ENCODE measurements at regions not wholly inside any gene's neighbourhood (a gene's known extent, or its start where the extent isn't known, plus 50 kb on each side); places are given as distances from the start of the nearest gene placed in this dataset.
A peak's percentile ranks its signal among the peaks of the same experiment; 100 is the strongest.
"Not testable (repeated sequence)": the region's sequence is repeated elsewhere in the genome, so short reads cannot be mapped to it uniquely, and the experiment has no call there.

DNA sequence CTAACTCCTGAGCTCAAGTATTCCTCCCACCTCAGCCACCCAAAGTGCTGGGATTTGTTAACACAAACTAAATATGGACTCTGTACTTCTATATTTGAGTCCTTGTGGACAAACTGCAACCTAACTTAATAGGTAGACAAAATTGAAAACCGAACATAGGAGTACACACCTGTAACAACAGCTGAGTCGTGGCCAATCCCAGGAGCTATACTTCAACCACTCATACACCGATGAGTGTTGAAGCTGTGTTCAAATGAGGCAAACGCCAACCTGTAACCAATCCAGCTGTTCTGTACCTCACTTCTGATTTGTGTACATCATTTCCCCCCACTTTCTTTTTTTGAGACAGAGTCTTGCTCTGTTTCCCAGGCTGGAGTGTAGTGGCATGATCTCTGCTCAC, 471.5 kb upstream of the C16orf82 start:
- no peak for DNase-seq (ENCODE audit: low spot score)

DNA sequence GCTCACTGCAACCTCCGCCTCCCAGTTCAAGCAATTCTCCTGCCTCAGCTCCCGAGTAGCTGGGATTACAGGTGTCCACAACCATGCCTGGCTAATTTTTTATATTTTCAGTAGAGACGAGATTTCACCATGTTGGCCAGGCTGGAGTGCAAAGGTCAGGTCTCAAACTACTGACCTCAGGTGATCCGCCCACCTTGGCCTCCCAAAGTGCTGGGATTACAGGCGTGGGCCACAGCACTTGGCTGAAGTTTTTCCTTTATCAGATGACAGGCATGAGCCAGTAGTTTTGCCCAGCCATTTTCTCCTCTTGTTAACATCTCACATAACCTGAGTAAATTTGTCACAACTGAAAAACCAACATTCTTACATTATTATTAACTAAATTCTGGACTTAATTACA, 470.7 kb upstream of the C16orf82 start:
- not testable (repeated sequence) for DNase-seq (ENCODE audit: low spot score)

DNA sequence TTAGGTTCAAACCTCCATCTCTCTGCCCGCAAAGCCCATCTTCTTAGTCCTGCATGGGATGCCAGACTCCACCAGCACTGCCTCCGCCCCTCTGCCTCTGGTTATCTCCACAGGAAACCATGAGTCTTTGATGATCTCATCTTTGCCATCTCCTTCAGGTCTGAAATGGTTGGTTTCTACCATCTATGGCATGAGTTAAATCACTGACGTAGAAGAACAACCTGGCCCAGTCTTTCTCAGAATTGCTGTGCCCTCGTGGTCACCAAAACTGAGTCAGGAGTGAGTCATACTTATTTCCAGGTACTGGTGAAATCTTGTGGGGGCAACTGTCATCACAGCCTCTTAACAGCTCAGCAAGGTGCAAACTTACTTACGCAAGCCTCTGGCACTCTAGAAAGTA, 468.7 kb upstream of the C16orf82 start:
- no peak for DNase-seq (ENCODE audit: low spot score)

DNA sequence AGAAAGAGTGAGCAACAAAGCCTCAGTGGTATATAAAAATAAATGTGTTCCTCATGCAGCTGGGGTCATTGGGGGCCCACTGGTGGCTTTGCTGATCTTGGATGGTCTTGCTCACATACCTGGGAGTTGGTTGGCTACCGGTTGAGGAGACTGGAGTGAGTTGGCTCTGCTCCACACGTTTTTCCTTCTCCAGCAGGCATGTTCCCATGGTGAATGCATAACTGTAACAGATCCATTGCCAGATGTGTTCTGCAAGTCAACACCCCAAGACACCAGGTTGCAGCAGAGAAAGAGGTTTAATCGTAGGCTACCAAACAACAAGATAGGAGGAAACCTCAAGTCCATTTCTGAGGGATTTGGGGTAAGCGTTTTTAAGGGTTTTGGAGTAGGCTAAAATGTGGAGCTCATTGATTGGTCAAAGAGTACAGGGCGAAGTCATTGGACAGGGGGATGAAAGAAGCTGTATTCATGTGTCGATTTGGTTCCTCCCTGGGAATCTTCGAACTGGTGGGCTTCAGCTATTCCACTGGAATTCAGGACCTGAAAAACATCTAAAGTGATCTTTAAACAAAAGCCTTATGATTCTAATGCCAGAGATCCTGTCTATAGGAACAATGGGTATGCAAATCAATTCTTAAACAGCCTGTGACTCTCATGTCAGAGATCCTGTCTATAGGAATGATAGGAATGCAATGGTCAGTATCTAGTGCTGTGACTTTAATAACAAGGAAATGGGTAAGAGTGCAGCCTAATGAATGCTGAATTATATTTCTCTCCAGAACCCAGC, 467.5 kb upstream of the C16orf82 start:
- DNase-seq (ENCODE audit: low spot score), result no peak

DNA sequence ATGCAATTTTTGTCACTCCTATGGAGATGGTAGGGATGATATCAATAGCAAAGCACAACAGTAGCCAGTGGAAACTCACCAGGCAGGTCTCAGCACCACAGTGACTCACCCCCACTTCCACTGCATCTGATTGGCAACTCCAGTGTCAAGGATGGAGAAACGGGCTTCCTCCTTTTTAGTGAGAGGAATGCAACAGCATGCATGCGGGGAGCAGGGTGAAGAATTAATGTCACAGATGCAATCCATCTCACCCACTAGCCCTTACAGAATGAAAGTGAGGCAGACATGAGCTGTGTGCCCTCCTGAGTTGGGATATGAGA, 467.0 kb upstream of the C16orf82 start:
- DNase-seq (ENCODE audit: low spot score), result no peak

DNA sequence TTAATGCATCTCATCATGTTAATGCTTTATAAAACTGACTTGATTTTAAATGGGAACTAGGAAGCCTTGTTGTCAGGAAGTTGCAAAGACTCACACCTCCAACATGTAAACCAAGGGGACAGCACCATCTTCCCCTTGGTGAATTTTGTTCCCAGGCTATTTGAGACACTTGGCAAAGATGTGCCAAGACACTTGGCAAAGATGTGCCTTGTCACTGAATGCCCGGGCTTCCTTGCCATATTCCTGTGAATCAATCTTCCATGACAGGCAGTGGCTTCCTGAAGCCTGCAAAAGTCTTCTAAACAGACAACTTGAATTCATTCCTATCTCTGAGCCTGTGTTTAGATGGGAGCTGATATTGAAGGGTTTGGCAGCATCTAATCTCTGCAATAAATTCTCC, 465.4 kb upstream of the C16orf82 start:
- DNase-seq (ENCODE audit: low spot score), result no peak

DNA sequence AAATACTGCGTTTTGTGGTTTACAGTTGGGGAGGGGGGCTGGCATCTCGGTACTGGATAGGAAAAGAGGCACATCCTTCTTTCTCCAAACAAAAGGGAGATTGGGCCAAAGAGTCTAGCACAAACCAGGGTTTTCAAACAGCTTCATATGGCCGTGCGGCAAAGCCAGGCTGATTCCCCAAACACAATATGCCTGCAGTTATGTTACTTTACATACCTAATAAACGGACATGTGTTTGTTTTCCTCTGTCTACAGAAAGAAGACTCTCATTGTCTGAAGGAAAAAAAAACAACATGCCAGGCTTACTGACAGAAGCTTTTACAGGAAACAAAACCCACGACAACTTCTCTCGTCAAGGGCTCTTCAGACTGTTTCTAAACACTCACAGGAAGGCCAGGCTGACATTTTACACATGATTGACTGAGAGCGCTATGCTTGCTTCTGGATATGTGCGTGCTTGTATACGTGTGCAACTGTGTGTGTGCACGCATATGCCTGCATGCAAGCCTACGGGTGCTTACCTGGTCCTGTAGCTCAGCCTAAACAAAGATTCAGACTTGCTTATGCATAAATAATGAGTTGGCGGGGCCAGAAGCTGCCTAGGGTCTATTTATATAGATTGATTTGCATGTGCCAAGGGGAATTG, 461.0 kb upstream of the C16orf82 start:
- DNase-seq (ENCODE audit: low spot score), result no peak

DNA sequence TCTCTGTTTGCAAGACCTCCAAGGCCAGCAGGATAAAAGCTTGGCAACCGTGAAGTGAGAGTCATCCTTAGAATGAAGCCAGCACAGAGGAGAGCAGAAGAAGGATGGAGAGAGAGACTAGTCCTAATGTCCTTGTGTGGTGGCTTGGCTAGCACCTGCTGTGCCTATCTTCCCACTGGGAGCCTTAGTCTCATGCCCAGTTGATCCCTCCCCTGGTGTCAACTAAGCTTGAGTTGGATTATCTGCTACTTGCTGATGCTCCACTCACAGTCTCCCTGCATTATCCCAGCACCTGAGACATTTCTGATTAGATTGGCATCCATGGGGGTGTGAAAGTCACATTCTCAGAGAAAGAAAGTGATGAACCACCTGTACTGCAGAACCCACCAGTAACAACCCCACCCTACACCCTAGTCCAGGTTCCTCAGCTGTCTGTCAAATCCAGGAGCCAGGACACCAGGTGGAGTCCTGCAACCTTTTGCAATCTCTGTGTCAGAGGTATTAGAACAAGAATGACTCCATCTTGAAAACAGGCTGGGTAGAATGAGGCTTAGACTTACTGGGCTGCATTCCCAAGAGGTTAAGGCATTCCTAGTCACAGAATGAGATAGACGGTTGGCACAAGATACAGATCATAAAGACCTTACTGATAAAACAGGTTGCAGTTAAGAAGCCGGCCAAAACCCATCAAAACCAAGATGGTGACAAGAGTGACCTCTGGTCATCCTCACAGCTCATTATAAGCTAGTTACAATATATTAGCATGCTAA, 460.2 kb upstream of the C16orf82 start:
- DNase-seq (ENCODE audit: low spot score), result no peak

DNA sequence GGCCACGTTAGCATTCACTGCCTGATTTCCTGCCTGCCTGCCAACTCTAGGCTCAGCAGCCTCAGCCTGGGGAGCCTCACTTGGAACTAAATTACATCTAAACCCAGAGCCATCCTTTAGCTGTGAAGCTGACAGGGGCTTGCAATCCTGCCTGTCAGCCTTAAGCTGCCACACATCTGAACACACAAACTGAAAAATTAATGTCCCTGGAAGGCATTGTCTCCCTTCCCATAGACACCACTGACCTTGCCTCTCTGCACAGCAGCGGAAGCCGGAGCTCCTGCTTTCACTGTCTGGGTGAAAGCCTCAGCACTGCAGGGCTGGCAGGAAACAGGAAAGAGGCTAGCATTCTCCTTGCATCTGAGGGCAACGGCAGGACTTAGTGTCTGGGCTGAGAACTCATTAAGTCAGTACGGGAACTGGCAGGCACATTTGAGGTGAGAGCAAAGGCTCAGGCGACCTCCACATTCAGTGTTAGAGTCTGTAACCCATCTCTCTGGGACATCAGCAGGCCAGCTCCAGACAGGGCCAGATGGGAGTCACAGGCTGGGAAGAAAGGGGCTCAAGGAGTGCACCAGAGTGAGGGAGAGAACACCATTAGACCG, 452.4 kb upstream of the C16orf82 start:
- no peak for DNase-seq (ENCODE audit: low spot score)

DNA sequence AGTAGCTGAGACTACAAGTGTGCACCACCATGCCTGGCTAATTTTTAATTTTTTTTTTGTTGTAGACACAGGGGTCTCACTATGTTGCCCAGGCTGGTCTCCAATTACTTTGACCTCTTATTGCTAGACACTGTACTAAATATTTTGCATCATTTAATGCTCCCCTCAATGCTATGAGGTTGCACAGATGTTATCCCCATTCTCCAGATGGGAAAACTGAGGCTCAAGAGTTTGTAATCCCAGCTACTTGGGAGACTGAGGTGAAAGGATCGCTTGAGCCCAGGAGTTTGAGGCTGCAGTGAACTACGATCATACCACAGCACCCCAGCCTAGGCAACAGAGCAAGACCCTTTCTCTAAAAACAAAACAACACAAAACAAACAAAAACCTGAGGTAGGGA, 443.3 kb upstream of the C16orf82 start:
- DNase-seq (ENCODE audit: low spot score), result no peak

DNA sequence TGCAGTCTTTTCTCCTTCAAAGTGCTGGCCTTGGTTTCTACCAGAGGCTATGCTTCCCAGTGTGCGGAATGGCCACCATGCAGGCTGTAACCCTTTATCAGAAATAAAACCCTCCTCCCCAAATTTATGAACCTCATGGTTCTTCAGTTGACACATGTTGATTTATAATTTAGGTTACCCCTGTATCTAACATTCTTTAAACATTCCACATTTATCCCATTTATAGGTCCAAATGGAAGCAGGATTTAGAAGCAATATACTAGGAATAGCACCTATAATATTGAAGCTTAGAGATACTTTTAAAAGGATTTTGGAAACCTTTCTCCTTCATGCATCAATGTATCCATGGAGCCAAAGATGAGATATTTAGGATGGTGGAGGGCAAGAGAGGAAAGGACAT, 438.8 kb upstream of the C16orf82 start:
- no peak for DNase-seq (ENCODE audit: low spot score)

DNA sequence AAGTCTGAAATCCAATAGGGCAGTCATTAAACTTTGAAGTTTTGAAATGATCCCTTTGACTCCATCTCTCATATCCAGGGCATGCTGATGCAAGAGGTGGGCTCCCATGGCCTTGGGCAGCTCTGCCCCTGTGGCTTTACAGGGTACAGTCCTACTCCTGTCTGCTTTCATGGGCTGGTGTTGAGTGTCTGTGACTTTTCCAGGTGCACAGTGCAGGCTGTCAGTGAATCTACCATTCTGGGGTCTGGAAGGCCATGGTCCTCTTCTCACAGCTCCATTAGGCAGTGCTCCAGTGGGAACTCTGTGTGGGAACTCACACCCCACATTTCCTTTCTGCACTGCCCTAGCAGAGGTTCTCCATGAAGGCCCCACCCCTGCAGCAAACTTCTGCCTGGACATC, 435.4 kb upstream of the C16orf82 start:
- DNase-seq (ENCODE audit: low spot score), result not testable (repeated sequence)

DNA sequence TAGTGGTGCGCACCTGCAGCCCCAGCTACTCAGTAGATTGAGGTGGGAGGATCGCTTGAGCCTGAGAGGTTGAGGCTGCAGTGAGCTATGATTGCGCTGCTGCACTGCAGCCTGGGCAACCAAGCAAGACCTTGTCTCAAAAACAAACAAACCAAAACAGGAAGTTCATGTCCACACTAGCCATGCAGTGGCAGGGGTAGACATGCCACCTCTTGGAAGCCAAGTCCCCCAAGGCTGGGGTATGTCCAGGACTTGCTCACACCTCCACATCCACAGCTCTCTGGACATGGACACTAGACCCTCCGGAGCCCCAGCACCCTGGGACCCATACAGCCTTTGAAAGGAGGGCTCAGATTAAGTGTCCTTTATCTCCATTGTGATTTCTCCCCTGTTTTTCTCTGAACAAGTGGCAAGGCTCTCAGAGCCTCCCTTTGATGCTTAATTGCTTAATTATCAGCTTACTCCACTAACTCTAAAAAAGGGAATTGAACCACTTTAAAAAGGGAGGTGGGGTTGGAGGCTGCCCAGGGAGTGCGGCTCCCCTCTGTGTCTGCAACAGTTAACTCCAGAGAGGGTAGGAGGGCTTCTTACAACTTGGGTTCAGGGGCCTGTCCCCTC, 424.6 kb upstream of the C16orf82 start:
- no peak for DNase-seq (ENCODE audit: low spot score)

DNA sequence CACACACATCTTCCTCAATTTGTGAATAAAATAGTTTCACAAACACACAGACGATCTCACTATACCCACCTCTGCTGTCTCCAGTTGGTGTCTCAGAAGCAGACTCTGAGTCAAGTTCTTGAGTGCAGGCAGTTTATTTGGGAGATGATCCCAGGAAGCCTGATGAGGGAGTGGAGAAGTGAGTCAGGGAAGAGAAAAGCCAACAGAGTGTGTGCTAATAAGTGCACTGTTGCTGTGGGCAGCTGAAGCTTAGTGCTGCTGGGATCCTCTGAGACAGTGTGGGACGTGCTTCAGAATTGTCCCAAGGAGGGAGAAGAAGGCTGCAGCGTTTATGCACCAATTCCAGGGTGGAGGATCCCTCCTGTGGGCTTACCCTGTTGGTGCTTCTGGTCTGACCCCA, 423.2 kb upstream of the C16orf82 start:
- DNase-seq (ENCODE audit: low spot score), result peak; percentile 25

DNA sequence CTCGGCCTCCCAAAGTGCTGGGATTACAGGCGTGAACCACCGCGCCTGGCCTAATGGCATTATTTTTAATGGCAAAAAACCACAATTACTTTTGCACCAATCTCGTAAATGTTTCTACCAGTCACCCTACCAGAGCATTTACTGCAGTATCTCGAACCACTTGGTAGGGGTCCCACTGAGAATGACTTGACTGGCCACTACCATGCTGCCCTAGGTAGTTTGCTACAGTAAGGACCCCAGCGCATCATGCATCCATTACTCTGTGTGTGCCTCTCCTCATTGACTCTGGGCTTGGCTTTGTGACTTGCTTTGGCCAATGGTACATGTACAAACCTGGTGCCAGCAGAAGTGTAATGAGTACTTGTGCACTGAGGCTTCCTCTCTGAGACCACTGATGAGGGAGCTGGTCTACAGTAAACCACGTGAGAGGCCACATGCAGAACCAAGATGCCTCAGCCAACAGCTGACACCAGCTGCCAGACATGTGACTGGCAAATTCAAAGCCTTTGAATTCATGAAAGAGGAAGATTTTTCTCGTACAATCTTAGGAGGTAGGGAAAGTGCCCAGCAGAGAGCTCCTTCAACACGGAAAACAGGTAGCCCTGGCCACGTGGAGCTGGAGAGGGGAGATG, 421.7 kb upstream of the C16orf82 start:
- peak; percentile 28 for DNase-seq (ENCODE audit: low spot score)

DNA sequence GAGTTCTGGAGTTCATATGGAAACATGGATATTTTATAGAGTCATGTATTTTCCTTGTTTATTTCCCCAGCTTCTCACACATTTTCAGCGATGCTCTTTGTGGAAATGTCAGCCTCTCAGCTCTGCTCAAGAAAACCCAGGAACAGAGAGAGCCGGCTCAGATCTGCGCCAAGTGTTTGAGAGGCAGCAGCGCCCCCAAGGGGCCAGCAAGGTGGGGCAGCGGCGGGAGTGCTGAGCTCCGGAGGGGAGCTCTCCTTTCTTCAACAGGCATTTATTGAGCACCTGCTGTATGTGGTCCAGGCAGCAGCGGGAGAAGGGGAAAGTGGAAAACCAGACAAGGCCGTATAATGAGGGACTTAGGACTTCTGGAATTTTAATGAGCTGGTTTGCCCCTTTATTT, 421.1 kb upstream of the C16orf82 start:
- DNase-seq (ENCODE audit: low spot score), result peak; percentile 72

DNA sequence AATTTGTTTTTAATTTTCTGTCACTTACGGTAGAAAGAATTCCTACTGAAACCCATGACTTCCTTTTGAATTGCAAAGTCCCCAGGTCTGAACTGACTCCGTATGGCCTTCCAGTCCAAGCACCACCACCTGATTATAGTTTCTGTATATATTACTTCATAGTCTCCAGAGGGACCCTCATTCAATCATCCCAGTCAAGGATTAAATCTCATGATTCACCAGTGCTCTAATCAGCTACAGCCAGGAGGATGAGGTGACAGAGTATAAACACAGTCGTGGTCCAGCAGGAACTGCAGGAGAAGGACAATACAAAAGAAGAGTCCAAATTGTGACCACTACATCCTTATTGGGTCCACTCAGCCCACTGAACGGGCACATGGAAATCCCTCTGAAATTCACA, 418.9 kb upstream of the C16orf82 start:
- DNase-seq (ENCODE audit: low spot score), result no peak

DNA sequence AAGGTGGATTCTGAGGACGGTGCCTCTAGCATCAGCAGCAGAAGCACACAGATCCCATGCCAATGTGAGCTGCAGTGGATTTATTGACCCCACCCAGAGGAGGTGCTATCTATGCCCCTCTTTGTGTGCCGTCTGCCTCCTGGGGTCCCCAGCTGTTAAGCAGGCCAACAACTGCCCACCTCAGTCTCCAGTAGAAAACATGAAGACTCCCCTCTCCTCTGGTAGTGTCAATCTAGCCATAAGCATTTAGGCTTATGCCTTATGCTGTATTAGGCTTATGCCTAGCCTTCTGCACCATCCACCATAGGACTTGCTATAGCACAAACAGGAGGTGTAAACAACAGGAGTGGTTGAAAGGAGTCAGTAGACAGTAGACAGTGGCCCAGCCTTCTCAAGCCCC, 417.9 kb upstream of the C16orf82 start:
- DNase-seq (ENCODE audit: low spot score), result peak; percentile 25

DNA sequence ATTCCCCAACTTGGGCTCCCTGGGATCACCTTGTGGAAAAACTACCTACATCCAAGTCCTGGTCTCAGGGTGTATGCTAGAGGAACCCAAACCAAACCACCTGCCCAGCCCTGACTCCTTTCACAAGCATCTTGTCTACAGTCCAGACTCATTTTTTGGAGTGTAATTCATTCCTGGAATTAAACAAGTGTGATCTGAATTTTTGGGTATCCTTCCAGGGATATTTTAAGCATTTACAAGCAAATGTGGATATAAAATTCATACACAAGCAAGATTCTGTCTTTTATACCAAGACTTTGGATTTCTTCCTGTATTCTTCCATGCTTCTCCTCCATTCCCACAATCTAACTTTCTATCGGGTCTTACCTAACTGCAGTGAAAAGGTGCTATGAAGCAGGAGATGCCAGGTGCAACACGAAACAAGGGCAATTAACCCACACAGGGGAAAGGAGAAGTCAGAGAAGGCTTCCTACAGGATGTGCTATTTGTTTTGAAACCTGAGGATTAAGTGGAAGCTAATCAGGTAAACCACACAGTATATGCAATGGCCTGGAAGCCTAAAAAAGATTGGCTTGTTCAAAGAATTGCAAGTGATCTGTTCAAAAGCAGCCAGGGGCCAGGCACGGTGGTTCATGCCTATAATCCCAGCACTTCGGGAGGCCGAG, 417.2 kb upstream of the C16orf82 start:
- DNase-seq (ENCODE audit: low spot score), result peak; percentile 13

DNA sequence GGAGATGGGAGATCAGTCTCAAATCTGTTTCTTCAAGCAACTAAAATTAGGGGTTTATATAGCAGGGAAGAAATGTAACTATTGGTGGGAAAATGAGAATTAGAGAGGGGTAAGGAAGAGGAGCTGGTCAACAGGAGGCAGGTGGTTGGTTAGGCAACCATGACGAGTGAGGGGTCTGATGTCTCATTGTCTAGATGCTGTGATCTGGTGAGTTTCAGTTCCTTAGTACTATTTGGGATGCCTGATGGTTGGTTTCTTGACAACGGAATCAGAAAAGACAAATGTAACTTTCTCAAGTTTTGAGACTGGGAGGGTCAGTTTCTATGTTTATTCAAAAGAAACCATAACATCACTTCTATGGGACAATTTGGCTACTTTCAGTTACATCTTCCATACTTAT, 415.3 kb upstream of the C16orf82 start:
- peak; percentile 2 for DNase-seq (ENCODE audit: low spot score)

DNA sequence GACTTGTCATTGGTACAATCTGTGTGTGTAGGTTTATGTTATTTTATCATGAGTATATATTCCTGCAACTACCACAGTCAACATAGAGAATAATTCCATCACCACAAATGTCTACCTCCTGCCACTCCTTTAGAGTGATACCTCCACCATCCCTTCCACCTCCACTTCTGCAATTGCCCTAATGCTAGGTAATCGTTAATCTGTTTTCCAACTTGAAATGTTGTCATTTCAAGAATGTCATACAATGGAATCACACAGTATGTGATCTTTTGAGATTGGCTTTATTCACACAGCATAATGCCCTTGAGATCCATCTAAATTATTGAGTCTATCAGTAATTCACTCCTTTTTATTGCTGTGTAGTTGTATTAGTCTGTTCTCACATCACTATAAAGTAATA, 414.8 kb upstream of the C16orf82 start:
- no peak for DNase-seq (ENCODE audit: low spot score)
